HG03039 (cell line): ENCODE measurements at regions not wholly inside any gene's neighbourhood (a gene's known extent, or its start where the extent isn't known, plus 50 kb on each side); places are given as distances from the start of the nearest gene placed in this dataset.
A peak's percentile ranks its signal among the peaks of the same experiment; 100 is the strongest.
"Not testable (repeated sequence)": the region's sequence is repeated elsewhere in the genome, so short reads cannot be mapped to it uniquely, and the experiment has no call there.

Experiments
- ATAC-seq: cut with Tn5 transposase; IDR thresholded peaks from one replicate; pipeline ENCODE4 v1.9.1; 2021; ENCODE audit warnings: mild to moderate bottlenecking, moderate library complexity; ENCODE audit not compliant: unreplicated experiment

GRCh38 chr4:43089730-43090129 is 197.2 kb downstream of the GRXCR1 start:
- ATAC-seq = no peak

GRCh38 chr4:43103048-43103447 is 210.5 kb downstream of the GRXCR1 start:
- no peak for ATAC-seq

- no peak for ATAC-seq
These were observed 219.6 kb downstream of the GRXCR1 start for GRCh38 chr4:43112139-43112538.

GRCh38 chr4:43113196-43113595 is 220.7 kb downstream of the GRXCR1 start:
- ATAC-seq = no peak

GRCh38 chr4:43126595-43126994 is 234.1 kb downstream of the GRXCR1 start:
- ATAC-seq = no peak

GRCh38 chr4:43130228-43131021 is 237.9 kb downstream of the GRXCR1 start:
- ATAC-seq = no peak

GRCh38 chr4:43132010-43132582 is 239.6 kb downstream of the GRXCR1 start:
- peak; percentile 65 for ATAC-seq

- ATAC-seq = no peak
These were observed 241.1 kb downstream of the GRXCR1 start for GRCh38 chr4:43133566-43133965.

GRCh38 chr4:43136752-43137151 is 244.2 kb downstream of the GRXCR1 start:
- ATAC-seq = no peak

- no peak for ATAC-seq
These were observed 253.7 kb downstream of the GRXCR1 start for GRCh38 chr4:43146198-43146597.

- no peak for ATAC-seq
These were observed 256.0 kb downstream of the GRXCR1 start for GRCh38 chr4:43148481-43148880.

- no peak for ATAC-seq
These were observed 270.7 kb downstream of the GRXCR1 start for GRCh38 chr4:43163101-43163792.

GRCh38 chr4:43189741-43190140 is 297.2 kb downstream of the GRXCR1 start:
- ATAC-seq = no peak

- not testable (repeated sequence) for ATAC-seq
These were observed 320.1 kb downstream of the GRXCR1 start for GRCh38 chr4:43212576-43212975.

- ATAC-seq = no peak
These were observed 331.3 kb downstream of the GRXCR1 start for GRCh38 chr4:43223820-43224219.

- ATAC-seq = no peak
These were observed 332.0 kb downstream of the GRXCR1 start for GRCh38 chr4:43224559-43224958.

GRCh38 chr4:43233321-43233720 is 340.8 kb downstream of the GRXCR1 start:
- ATAC-seq = no peak

GRCh38 chr4:43234626-43235415 is 342.3 kb downstream of the GRXCR1 start:
- ATAC-seq = no peak

- no peak for ATAC-seq
These were observed 345.5 kb downstream of the GRXCR1 start for GRCh38 chr4:43238008-43238407.

GRCh38 chr4:43238585-43238984 is 346.1 kb downstream of the GRXCR1 start:
- no peak for ATAC-seq

- no peak for ATAC-seq
These were observed 348.6 kb downstream of the GRXCR1 start for GRCh38 chr4:43241104-43241503.
